ENCODE measurements at regions not wholly inside any gene's neighbourhood (a gene's known extent, or its start where the extent isn't known, plus 50 kb on each side); places are given as distances from the start of the nearest gene placed in this dataset.

DNA sequence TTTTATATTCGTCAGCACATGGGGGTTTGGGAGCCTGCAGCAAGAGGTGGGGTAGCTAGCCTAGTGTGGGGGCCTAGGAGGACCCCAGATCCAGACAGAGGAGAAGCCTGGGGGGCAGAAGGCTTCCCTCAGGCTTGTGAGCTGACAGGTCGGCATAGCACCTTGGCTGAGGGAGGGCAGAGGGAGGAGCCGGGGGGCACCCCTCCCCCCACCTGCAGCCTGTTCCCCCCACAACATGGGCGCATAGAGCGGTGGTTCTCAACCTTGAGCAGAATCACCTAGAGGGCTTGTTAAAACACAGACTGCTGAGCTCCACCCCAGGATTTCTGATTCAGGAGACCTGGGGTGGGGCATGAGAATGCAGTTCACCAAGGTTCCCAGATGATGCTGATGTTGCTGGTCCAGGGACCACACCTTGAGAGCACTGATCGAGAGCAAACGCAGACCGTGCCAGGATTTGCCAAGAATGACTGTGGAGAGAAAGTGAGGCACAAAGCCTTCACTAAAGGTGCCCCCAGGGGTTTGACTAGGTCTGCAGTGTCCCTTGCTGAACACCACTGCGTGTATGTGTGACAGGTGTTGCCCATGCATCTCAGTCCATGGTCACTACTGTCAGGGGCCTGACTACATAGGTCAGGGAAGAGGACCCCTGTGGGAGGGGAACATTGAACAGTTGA is 163.3 kb downstream of the MACROH2A1 start:
- POLR2A ChIA-PET: no interaction called here
- TF ChIP-seq, protein P1, sequence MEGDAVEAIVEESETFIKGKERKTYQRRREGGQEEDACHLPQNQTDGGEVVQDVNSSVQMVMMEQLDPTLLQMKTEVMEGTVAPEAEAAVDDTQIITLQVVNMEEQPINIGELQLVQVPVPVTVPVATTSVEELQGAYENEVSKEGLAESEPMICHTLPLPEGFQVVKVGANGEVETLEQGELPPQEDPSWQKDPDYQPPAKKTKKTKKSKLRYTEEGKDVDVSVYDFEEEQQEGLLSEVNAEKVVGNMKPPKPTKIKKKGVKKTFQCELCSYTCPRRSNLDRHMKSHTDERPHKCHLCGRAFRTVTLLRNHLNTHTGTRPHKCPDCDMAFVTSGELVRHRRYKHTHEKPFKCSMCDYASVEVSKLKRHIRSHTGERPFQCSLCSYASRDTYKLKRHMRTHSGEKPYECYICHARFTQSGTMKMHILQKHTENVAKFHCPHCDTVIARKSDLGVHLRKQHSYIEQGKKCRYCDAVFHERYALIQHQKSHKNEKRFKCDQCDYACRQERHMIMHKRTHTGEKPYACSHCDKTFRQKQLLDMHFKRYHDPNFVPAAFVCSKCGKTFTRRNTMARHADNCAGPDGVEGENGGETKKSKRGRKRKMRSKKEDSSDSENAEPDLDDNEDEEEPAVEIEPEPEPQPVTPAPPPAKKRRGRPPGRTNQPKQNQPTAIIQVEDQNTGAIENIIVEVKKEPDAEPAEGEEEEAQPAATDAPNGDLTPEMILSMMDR (IDR thresholded peaks at IDR 0.05; ENCODE audit: low read depth, low read length): no peak
- CTCF ChIA-PET: interaction anchor here (1.1 kb wide), 1 partner anchor 10 kb away, joined by 3 read pairs; no protein-coding TSS in a partner anchor
- Histone ChIP-seq H3K9me3 (ENCODE audit: control insufficient read depth, insufficient read depth, low read length) (no peaks in the 10 kb centered on the region), H3K4me3 (ENCODE audit: low read depth, low read length) (no peak overlapping the region), H3K27ac (ENCODE audit: low read depth, low read length) (no peak overlapping the region), H3K27me3 (ENCODE audit: control insufficient read depth, insufficient read depth, low read length) (peaks cover 2% of the 10 kb centered on the region)
- DNase-seq (ENCODE audit: low read depth, low spot score): no peak

DNA sequence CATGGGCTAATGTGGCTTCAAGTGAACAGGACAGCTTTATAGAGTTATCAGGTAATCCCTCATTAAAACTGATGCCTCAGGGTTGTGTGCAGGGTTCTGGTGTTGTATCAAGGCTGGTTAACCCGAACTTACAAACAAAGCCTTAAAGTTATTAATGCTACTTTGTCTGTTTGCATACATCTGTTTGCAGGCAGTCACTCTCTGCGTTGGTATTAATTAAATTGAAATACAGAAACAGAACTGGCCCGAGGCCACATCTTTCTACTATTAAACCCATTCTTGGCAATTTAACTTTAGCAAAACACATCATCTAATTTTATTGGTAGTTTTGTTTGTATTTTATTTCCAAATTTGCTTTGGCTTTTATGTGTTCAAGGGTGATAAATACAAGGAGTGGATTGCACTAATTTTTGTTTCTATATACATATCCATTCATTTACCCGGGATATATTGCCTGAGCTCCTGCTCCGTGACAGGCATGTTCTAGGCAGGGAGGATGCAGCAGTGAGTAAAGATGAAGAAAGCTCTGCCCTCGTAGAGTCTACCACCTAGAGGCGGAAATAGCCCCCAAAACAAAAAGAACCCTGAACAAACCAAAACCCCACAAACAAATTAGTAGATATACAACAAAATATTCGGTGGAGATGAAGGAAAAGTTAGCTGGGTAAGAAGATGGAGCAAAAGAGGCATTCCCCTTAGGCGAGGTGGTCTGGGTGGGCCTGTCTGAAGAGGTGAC is 164.2 kb downstream of the MACROH2A1 start:
- Histone ChIP-seq H3K27me3 (ENCODE audit: control insufficient read depth, insufficient read depth, low read length) (peaks cover 2% of the 10 kb centered on the region), H3K9me3 (ENCODE audit: control insufficient read depth, insufficient read depth, low read length) (no peaks in the 10 kb centered on the region), H3K4me3 (ENCODE audit: low read depth, low read length) (no peak overlapping the region), H3K27ac (ENCODE audit: low read depth, low read length) (no peak overlapping the region)
- TF ChIP-seq, protein P1 (IDR thresholded peaks at IDR 0.05; ENCODE audit: low read depth, low read length): no peak
- ChIA-PET CTCF (interaction anchor here (1.1 kb wide), 1 partner anchor 11 kb away, joined by 3 read pairs; no protein-coding TSS in a partner anchor), POLR2A (no interaction called here)
- DNase-seq (ENCODE audit: low read depth, low spot score): no peak

DNA sequence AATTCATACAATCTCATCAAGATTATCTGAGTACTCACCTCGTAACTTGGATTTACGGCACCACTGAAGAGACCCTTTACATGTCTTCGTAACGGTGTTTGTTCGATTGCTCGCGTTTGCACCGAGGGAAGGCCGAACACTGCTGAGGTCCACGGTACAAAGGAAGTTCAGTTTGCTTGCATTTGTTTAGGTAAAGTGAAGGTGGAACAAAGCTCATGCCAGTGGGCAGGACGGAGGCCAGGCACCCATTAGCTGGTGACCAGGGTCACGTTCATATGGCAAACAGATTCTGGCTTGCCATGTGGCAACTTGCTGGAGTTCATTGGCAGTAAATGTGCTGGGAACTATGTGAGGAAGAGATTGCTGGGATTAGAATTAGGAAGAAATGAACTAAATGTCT is 164.8 kb downstream of the MACROH2A1 start:
- CTCF ChIA-PET: no interaction called here
- H3K4me3 ChIP-seq (ENCODE audit: low read depth, low read length): no peak overlapping the region
- H3K27ac ChIP-seq (ENCODE audit: low read depth, low read length): no peak overlapping the region
- H3K9me3 ChIP-seq (ENCODE audit: control insufficient read depth, insufficient read depth, low read length): peaks cover 3% of the 10 kb centered on the region
- POLR2A ChIA-PET: no interaction called here
- no peak for DNase-seq (ENCODE audit: low read depth, low spot score)
- TF ChIP-seq, protein P1 (IDR thresholded peaks at IDR 0.05; ENCODE audit: low read depth, low read length): no peak
- H3K27me3 ChIP-seq (ENCODE audit: control insufficient read depth, insufficient read depth, low read length): peaks cover 2% of the 10 kb centered on the region

DNA sequence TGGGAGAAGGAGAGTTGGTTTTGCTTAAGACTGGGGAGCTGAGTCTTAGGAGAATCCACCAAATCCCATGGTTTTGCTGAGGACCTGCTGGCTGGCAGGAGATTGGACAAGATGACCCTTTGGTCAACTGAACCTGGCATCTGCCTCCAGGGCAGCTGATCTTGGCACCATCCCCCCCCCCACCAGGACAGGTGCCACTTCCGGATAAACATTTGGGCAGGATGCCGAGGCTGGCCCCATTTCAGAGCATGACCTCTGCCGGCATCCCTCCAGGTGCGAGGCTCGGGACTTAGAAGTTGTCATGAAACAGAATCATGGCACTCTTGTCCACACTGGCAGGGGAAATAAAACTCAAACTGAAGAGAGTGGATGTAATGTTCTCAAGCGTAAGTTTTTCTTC is 165.6 kb downstream of the MACROH2A1 start:
- ChIA-PET POLR2A (no interaction called here), CTCF (no interaction called here)
- Histone ChIP-seq H3K27me3 (ENCODE audit: control insufficient read depth, insufficient read depth, low read length) (peaks cover 2% of the 10 kb centered on the region), H3K4me3 (ENCODE audit: low read depth, low read length) (no peak overlapping the region), H3K9me3 (ENCODE audit: control insufficient read depth, insufficient read depth, low read length) (peaks cover 11% of the 10 kb centered on the region), H3K27ac (ENCODE audit: low read depth, low read length) (no peak overlapping the region)
- no peak for DNase-seq (ENCODE audit: low read depth, low spot score)
- TF ChIP-seq, protein P1 (IDR thresholded peaks at IDR 0.05; ENCODE audit: low read depth, low read length): no peak

DNA sequence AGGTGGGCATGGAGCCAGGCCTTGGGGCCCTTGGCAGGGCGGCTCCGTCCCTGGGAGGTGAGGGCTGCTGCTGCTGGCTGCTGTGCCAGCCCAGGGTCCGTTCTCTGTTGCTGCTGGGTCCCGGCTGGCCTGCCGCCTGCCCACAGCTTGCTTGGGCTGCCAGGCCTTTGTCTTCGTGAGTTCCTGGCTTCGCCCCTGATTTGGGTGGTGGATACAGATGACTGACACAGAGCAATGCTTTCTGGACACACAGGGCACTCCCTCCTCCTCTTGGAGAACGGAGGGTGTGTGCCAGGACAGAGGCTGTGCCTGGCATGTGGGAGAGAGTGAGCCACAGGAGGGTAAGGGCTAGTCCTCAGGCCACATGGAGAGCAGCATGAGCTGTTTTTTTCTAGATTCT is 166.1 kb downstream of the MACROH2A1 start:
- peaks cover 13% of the 10 kb centered on the region for H3K9me3 ChIP-seq (ENCODE audit: control insufficient read depth, insufficient read depth, low read length)

More for the DNA sequence above, 166.1 kb downstream of the MACROH2A1 start:
- no peak overlapping the region for H3K27ac ChIP-seq (ENCODE audit: low read depth, low read length)
- ChIA-PET CTCF (no interaction called here), POLR2A (no interaction called here)
- no peak for DNase-seq (ENCODE audit: low read depth, low spot score)
- peaks cover 2% of the 10 kb centered on the region for H3K27me3 ChIP-seq (ENCODE audit: control insufficient read depth, insufficient read depth, low read length)
- TF ChIP-seq, protein P1 (IDR thresholded peaks at IDR 0.05; ENCODE audit: low read depth, low read length): no peak
- no peak overlapping the region for H3K4me3 ChIP-seq (ENCODE audit: low read depth, low read length)
